Head of caudate nucleus (tissue), 42 donors: ENCODE measurements at regions not wholly inside any gene's neighbourhood (a gene's known extent, or its start where the extent isn't known, plus 50 kb on each side); places are given as distances from the start of the nearest gene placed in this dataset.
A peak's percentile ranks its signal among the peaks of the same experiment; 100 is the strongest.

Experiments
- DNase-seq, 42 donors: peaks; one replicate each; pipeline versions ENCODE4 v3.0.0 to v3.0.0-alpha.2; 2020 to 2021; ENCODE audit warnings: mixed read lengths in 7 of 42
- intact Hi-C: fragments of 100-400 bp; cut with DNase I; formaldehyde crosslinking; loops from one replicate; pipeline ENCODE4 v1.15.0; 2022

GRCh38 chr1:226487921-226488320 lies 60.6 kb upstream of the STUM start:
- intact Hi-C loops = no loop called here
- DNase-seq = peak in 2 of 42 donors; percentile 4 to 8

DNA sequence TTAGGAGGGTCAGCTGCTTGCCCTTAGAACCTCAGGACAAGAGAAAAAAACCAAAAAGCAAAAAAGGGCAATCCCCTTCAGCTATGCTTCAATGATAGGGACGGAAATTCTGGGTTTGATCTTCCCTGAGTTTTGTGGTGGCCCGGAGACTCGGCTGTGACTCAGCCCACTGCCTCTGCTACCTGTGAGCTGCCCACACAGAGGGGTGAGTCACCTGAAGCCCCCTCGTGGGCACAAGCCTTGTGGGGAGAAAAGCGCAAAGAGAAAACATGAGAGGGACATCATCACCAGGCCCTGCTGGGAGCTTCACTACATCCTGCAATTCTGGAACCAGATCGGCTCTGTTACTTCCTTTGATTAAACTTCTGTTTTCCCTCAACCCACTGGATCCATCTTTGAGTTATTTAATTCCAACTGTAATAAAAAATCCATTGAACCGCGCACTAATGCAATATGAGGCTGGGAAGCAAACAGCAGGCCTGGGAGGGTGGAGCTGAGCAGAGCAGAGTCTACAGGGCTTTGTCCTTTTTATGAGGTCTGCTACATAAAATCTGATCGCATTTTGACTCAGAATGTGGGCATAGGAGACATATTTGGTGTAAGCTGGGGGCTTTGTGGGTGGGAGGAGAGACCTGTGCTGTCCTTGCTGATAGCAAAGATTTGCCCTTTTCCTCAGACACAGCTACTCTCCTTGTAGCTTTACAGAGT lies 58.7 kb upstream of the STUM start:
- intact Hi-C loops = no loop called here
- peak in 2 of 42 donors; percentile 17 to 34 for DNase-seq

- DNase-seq = peak in 2 of 42 donors; percentile 6 to 7
- intact Hi-C loops = no loop called here
These were observed 58.1 kb upstream of the STUM start for GRCh38 chr1:226490426-226490809.

GRCh38 chr1:226491093-226491850 lies 57.3 kb upstream of the STUM start:
- intact Hi-C loops = no loop called here

GRCh38 chr1:226492426-226493137 lies 56.0 kb upstream of the STUM start:
- DNase-seq = peak in 2 of 42 donors; percentile 28 to 39
- intact Hi-C loops = no loop called here

More at GRCh38 chr1:226491093-226491850, 57.3 kb upstream of the STUM start:
- DNase-seq = peak in 2 of 42 donors; percentile 18 to 28

DNA sequence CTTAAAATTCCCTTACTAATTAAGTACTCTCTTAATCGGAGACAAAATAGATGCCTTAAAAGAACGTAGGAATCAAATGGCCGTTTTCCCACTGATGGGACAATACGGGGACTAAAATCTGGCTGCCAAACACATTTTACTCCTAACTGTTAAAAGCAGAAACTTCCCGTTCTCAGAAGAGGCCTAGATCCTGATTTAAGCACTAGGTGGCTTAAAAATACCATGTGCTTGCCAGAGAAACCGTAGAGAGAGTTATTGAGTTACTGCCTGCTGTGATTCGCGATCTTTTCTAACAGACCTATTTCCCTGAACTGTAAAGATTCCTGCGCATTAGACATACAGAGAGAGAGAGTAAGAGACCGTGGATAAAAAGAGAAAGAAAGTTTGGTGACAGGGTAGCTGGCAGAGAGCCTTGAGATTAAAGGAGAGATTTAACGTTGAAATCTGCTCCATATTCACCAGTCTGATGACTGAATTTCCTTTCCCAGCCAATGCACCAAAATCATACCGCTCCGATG lies 54.4 kb upstream of the STUM start:
- intact Hi-C loops = no loop called here
- peak in 1 of 42 donors; percentile 15 for DNase-seq

DNA sequence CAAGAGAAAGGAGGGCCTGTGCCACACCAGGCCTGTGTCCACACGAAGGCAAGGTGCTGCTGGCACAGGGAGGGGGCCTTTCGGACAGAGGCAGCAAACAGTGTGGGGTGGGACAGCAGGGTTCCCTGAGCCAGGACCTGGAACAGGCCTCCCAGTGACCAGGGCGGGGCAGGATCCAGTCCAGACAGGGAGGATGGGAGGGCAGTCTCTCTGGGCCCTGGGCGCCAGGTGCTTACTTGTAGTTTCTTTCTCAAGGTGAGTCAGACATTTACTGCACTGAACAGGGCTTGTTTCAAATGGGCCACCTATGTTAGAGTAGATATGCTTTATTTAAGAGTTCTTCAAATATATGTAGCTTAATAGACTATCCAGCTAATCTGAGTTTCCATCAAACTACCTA lies 52.8 kb upstream of the STUM start:
- intact Hi-C loops = no loop called here
- peak in 1 of 42 donors; percentile 36 for DNase-seq

DNA sequence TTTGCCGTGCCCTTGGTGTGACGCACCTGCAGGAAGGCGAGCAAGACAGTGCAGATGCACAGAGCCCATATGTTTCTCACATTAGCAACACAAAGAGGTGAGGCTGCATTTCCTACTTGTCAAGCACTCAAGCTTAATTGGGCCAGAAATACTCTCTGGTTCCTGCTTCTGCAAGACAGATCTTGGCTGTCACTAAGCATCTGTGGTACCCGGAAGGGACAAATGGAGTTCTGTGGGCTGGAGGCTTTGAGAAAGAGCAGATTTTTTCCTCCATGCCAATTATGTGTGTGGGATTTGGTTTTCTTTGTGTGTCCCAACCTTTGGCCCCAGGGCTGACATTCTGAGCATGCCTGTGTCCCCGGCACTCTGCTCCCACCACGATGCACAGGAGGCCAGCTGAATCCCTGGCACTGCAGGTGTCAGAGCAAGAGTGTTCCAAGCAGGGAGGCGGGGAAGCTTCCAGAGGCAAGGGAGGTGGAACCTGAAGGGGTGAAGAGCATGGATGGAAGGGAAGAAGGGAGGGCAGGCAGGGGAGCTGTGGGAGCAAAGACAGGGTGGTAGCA lies 52.0 kb upstream of the STUM start:
- DNase-seq = peak in 2 of 42 donors; percentile 18 to 24
- intact Hi-C loops = no loop called here

GRCh38 chr1:226497276-226497833 lies 51.2 kb upstream of the STUM start:
- peak in 2 of 42 donors; percentile 19 to 25 for DNase-seq
- intact Hi-C loops = no loop called here

DNA sequence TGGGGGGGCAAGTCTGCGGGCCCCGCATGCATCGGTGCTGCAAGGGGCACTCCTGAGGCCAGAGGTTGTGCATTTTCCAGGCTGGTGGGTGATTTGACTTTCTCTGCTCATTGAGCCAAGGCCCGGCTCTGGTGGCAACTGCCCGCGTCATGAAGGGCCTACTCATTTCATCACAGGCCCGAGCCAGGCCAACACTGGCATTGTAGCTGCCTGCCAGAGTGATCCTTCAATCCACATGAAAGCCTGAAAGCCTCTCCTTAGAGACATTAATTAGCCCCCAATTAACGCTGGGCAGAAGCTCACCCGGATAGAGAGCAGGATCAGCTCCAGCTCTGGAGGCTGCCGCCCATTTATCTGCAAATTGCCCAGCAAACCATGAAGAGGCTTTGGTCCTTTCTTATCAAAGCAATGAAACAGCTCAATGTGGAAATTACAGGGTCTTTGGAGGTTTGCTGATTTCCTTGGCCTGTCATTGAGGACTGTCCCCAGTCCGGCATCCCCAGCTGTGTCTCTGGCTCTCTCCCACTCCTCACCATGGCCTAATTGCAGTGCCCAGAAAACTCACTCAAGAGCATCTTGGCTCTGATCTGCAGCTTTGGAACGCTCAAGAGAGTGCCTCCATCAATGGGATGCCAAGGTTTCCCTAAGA lies 50.4 kb upstream of the STUM start:
- peak in 27 of 42 donors; percentile 1 to 72 (median 40) for DNase-seq
- intact Hi-C loops = no loop called here

- DNase-seq = peak in 5 of 42 donors; percentile 8 to 34 (median 11)
- intact Hi-C loops = no loop called here
These were observed 49.9 kb upstream of the STUM start for GRCh38 chr1:226498640-226499008.
